Amniotic stem cell (primary cell): ENCODE measurements at regions not wholly inside any gene's neighbourhood (a gene's known extent, or its start where the extent isn't known, plus 50 kb on each side); places are given as distances from the start of the nearest gene placed in this dataset.
A peak's percentile ranks its signal among the peaks of the same experiment; 100 is the strongest.

ENCODE experiments used
- DNase-seq: peaks from one replicate; lab custom pipeline; 2025; lab: John Stamatoyannopoulos, UW

DNA sequence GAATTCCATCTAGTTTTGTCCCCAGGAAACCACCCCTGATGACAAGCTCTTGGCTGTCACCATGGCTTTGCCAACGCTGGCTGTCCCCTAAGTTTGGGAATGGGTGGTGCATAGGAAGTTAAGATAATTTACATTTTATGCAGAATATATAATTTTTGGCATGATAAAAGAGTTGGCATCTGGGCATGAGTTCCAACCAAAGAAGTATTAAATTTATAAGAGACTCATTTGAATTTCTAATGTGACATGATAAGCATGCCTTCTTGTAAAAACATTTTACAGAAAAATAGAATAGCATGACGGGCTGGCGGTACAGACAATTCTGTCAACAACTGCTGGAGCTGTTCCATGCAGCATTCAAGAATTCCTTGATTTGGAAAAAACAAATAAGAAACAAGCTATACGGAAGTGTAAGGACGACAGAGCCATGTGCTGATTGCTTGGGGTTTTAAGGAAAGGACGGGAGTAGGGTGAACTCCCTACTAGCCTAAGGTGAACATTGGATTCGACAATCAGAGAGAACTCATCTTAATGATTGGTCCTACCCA, 106.8 kb upstream of the C1orf21 start:
- no peak for DNase-seq

DNA sequence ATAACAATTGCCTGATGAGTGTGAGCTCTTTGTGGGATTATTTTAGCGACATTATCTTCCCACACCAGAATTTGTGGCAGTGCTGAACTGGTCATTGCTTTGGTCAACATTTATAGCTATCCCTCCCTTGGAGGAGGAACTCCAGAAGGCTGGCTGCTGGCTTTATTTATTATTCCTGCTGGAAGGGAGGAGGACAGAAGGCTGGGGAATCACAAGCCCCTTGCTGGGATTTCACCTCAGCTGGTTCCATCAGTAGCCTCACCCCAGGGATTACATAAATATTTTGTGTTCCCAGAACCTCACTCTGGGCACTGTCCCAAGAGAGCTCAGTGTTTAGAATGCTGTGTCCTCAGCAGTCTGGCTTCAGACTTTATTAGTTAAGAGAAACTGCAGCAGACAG, 102.8 kb upstream of the C1orf21 start:
- no peak for DNase-seq

DNA sequence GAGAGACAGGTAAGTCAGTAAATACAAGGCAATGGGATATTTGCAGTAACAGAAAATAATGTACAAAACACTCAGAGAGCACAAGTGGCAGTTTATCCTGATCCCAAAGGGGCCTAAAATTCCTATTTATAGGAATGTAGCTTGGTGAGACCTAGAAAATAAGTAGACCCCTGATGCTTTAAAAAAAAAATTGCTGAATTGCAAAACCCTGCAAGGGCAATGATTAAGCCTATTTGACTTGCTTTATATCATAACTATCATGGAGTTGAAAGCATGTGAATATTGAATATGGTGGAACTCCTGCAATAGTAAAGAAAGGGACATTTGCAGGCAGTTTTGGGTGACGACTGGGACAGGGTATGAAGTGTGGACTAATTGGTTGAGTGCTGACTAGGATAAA, 101.9 kb upstream of the C1orf21 start:
- no peak for DNase-seq

DNA sequence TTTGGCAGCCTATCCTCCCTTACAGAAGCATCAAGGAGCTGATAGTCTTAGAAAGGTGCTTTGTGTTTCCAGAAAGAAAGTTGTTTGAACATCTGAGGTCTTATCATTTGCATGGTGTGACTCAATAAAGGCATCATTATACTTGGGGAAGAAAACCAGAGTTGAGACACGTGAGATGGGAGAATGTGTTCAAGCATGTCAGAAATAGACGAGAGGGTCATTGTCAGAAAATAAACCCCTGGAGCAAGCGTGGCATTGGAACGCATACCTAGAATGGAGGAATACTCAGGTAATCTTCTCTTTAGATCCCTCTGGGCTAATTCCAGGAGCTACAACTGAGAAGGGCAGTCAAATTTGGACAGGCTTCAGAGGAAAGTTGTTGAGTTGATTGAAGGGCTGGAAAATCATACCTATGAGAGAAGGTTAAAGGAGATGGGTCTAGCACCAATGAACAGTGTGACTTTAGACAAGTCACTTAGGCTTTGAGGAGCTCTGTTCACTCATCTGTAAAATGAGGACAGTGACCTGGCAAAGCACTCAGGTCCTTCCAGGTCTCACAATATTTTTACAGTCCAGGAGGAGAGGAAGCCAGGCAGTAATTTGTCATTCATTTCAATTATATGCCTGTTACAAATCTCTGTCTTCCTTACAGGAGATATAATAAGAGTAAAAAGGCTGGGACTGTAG, 101.3 kb upstream of the C1orf21 start:
- DNase-seq = no peak

DNA sequence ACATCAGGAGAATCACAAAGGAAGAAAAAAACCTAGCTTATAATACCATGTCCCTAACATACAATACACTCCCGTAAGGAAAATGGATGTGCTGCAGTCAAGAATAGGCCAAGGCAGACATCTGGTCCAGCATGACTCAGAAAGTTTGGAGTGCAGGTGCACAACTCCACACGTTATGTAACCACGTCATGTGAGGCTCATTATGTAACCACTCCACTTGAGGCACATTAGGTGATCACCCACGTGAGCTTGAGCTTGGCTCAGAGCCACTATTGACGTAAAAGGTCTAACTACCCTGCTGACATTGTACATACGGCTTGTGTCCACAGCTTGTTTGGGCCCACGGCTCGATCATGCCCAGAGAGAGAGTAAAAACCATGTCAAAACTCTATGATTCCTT, 99.8 kb upstream of the C1orf21 start:
- DNase-seq = no peak

DNA sequence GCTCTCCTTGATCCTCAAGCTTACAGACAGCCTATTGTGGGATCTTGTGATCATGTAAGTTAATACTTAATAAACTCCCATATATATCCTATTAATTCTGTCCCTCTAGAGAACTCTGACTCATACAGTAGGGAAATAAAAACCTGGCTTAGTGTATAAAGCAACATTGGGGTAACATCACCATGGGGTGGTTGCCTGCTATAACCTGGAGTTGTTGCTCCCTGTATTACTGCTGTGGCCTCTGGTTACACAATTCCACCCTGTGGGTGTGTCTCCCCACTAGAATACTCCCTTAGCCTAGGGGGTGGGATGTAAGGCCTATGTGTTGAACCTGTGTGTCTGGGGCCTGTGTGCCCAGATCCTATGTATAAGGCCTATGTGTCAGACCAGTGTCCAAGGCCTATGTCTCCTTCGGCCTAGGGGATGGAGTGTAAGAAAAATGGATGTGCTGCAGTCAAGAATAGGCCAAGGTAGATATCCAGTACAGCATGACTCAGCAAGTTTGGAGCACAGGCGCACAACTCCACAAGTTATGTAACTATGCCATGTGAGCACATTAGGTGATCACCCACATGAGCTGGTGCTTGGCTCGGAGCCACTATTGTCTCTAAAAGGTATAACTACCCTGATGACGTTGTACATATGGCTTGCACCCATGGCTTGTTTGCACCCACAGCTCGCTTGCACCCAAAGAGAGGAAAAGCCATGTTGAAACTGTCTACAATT, 96.8 kb upstream of the C1orf21 start:
- DNase-seq = no peak

DNA sequence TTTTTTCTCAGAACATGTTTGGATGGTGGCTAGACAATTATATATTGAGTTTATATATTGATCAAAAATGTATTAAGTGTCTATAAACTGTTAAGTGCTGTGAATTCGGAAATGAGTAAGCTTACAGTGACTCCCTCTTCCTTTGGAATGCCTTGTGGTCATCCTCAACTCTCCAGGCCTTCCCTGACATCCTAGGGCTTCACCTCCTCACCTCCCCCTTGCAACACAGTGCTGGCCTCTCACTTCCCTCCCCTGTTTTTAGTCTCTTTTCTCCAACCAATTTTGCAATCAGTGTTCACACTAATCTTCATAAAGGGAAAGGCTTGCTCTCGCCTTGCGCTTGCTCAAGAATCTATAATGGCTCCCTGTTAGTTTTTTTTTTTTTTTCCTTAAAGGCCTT, 95.1 kb upstream of the C1orf21 start:
- no peak for DNase-seq

DNA sequence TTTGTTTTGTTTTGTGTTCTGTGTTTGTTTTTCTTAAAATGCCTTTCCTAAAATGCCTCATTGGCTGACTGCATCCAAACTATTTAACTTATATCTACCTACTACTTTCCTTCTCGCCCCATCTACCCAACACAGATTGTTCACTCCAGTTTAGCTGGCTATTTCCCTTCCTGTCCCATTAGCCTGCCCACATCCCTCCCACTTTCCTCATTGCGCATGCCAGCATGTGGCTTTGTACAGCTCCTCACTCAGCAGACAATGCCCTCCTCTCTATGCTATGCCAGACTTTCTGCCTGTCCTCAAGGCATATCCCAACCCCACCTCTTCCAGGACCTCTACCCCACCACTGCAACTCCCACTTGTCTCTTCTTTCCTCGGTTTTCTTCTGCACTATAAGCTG, 94.7 kb upstream of the C1orf21 start:
- no peak for DNase-seq

DNA sequence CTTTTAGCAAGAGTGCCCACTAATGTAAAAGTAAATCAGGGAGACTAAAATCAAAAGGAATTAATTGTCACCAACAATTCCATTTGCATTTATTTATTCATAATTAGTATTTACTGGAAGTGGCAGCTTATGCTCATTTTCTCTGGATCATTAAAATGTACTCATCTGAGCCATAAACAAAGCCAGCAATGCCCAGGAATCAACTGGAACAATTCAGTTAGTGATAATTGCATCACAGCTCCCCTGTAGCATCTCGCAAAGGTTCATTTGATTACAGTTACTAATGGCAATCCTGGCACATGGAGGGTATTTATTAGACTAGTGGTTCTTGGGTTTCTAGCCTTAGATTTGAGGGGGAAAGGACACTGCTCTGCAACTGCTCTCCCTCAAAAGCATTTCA, 92.7 kb upstream of the C1orf21 start:
- no peak for DNase-seq

DNA sequence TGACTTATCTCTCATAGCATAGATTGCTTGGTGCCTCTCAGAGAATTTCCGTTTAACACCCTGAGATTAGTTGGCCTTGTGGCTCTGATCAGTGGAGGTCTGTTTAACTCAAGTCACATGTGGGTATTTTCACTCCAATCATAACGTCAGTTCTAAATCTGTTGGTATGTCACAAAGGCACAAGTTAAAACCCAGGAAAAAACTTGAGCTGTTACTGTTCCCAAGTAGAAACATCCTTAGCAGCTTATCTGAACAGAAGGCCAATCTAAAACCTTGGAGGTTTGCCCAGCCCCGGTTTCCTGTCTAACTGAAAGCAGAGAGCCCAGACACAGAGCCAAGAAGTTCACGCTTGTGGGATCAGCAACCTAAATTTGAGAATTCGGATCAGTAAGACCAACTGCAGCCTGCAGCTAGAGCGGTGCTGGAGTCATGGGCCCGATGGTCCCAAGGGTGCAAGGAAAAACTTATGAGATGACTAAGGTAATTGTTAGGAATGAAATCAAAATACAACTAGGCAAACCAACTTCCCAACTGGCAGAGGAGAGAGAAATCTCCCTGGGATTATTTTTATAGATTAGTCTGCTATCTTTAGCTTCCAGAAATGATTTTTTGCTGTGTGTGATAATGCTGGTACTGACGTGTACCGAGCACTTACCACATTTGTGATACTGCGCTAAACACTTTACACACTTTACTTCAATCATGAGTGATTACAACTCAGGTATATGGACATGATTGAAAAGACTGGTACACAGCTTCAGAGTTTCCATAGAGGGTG, 90.2 kb upstream of the C1orf21 start:
- peak; percentile 83 for DNase-seq

DNA sequence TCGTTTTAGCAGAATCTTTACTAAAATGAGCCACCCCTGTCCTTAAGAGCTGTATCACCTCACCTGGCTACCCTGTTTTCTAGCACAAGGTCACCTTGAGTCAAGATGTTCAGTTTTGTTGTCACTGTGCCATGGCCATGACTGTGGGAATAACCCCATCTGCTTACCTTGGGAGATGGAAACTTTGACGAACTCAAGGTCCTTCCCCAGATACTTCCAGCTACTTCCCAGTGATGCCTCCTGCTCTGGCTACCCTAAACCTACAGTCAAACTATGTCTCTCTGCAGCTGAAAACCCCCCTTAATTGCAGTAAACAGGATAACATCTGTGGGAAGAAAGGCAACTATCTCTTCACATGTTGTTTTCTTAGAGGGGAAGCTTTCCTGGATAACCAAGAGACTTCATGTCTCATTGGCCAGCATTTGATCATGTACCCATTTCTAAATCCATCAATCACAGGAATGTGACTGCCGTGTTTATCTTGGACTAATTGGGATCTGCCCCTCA, 89.5 kb upstream of the C1orf21 start:
- no peak for DNase-seq

DNA sequence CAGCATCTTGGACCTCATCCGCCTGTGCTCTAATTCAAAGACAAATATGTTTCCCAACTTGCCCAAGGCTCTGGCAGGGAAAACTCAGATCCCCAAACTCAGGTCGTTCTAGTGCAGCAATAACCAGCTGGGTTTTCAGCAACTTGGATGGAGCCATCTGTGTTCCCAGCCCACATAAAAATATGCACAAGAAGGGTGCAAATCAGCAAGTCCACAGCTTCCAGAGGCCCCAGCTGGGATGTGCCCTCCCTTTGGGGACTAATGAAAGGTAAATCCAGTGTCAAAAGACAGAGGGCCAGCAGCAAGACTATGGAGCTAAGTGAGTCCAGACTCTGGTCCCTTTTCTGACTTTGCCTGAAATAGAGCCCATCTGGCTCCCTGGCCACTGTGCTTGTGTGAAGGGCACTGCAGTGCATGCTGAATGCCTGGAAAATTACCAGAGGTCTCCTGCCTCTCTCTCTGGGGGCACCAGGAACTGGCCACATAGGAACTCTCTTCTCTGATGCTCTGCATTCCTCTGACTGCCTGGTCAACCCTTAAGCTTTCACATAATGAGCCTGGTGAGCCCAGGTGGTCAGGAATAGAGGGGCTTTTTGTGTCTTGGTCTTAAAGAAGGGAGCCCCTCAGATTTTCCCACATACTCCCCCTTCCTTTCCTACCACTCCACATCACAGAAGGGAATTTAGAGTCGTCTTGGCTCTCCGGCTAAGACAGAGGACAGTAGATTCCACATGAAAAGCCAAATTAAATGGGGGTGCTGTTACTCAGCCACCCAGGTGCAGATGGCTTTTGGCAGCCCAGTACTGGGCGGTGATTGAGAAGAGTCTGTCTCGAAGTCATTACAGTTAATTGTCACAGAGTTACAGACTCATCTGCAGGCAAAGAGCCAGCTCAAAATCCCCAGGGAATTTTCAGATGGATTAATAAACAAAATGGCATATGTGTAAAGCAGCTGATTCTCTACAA, 88.1 kb upstream of the C1orf21 start:
- no peak for DNase-seq

DNA sequence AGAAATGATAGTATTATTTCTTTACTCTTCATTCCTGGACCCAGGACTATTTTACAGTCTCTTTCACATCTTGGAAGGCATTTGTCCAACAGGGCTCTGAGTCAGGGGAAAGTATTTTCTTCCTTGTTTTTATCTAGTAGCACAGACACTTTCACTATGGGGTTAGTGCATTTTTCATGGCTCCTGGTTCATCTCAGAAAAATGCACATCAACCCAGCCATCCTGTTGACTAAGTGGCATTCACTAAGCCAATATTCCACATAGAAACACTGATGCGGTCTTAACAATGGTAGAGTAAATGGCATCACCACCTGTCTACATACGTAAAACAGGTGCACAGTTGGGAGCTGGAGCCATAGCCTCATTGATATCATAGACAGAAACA, 87.4 kb upstream of the C1orf21 start:
- peak; percentile 52 for DNase-seq

DNA sequence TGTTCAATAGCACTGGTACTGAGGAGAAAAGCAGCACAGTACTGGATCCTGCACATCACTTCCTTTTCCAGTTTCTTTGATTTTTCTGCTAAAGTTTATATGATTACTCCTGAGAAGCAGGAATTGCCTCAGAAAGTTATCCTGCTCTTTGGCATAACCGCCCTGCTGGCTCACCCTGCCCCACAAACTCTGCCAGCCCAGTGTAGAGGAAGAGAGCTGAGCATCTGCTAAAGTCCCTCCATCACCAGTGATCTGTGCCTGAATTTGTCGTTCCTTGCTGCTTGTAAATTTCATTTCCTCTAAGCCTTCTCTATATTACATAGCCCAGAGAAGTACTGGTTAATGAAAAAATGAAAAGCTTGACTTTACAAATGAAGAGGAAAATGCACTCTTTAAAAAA, 87.0 kb upstream of the C1orf21 start:
- DNase-seq = no peak

DNA sequence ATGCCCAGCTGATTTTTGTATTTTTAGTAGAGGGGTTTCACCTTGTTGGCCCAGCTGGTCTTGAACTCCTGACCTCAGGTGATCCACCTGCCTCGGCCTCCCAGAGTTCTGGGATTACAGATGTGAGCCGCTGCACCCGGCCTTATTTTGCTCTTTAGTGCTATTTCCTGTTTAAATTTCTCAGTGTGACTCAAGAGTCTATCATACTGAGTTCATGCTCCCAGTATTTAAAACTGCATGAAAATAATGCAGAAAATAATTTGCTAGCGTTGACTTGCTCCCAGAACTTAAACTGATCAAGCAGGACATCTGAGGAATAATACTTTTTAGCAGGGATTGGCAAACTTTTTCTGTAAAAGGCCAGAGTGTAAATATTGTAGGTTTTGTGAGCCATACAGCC, 86.4 kb upstream of the C1orf21 start:
- DNase-seq = no peak

DNA sequence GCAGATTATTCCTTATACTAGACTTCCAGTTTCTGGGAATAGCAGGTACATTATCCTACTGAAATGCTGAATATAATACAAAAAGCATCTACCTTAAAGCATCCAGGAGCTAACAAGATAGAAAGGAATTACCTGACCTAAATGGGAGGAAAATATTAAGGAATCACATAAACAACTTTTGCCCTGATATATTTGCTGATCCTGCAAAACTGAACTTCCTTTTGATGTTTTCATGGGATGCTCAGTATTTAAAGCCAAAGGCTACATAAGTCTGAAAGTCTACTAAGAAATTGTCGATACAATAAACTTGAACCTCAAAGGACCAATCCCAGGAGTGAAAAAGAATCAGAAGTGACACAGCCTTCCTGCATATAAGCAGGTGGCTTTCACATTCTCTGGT, 85.6 kb upstream of the C1orf21 start:
- no peak for DNase-seq

DNA sequence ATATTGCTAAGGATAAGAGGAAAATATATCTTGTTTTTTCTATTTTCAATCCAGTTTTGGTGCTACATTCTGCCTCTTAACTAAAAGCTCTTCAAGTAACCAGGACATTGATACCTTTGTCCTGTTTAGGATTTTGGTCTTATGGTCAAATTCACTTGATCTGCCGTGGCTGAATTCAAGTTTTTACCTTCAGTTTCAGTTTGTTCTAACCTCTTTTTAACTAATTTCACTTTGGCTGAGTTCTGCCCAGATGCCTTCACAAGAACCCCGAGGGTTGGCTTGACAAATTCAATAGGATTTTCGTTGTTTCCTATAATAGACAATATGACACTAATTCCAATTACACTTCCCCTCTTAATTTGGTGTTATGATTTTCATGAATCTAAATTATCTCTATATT, 84.5 kb upstream of the C1orf21 start:
- DNase-seq = no peak

DNA sequence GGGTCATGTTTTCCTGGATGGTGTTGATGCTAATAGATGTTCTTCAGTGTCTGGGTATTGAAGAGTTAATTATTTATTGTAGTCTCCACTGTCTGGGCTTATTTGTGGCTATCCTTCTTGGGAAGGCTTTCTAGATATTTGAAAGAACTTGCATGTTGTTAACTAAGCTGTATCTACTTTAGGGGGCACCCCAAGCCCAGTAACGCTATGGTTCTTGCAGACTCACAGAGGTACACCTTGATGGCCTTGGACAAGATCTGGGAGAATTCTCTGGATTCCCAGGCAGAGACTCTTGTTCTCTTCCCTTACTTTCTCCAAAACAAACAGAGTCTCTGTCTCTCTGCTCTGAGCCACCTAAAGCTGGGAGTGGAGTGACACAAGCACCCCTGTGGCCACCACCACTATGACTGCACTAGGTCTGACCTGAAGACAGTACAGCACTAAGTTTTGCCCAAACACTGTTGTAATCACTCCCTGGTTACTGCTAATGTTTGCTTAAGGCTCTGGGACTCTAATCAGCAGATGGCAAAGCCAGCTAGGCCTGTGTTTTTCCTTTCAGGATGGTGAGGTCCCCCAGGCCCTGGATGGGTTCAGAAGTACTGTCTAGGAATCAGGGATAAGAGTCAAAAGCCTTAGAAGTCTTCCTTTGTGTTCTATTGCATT, 76.5 kb upstream of the C1orf21 start:
- no peak for DNase-seq

DNA sequence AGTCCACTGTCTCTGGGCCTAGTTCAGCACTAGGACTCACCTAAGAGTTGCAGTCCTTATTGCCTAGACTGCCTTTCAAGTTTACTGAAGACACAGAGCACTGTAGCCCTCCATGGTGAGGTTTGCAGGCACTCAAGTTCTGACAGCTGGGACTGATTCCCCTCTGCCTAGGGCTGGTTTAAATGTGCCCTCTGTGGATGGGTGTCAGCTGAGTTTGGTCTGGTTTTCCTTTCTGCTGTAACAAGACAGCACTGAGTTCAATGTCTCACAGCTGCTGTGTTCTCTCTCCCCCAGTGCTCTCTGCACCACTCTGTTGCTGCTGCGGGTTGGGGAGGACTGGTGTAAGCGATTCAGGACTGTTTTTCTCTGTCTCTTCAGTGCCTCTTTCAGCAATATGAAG, 75.2 kb upstream of the C1orf21 start:
- DNase-seq = no peak

DNA sequence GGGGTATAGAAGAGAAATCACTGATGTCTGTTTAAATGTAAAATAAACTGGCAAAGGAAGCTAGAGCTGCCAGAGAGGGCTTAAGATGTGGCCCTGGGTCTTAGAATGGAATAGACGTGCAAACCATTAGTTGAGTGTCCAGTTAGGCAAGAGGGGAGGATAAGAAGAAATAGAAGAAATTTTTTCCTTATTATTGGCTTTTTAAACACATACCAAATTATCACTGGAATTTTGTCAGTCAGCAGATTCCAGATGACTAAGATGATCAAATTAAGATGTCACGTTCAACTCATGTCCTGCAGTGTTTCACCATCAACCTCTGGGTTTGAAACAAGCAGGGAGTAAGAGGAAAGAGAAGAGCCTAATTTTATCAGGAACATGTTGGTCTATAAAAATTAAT, 71.6 kb upstream of the C1orf21 start:
- DNase-seq = no peak

DNA sequence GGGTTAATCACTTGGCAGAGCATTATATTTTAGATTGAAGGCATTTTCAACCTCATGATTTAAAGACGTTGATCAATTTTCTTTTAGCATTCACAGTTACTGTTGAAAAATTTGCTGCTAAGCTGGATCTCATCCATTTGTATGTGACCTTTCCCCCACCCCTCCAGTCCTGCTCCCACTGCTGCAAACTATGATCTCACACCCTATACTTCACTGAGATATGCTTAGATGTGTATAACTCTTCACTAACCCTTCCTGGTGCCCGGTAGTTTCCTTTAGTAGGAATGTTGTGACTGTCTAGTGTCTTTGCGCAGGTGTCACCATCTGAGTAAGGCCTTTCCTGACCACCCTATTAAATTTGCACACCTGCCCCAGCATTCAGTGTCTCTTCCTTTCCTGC, 67.0 kb upstream of the C1orf21 start:
- DNase-seq = no peak
